ENCODE measurements at regions not wholly inside any gene's neighbourhood (a gene's known extent, or its start where the extent isn't known, plus 50 kb on each side); places are given as distances from the start of the nearest gene placed in this dataset.

GRCh38 chr17:5708344-5708743 lies 124.0 kb upstream of the NLRP1 start:
- TF ChIP-seq POLR2A (IDR thresholded peaks at IDR 0.05): no peak
- TF ChIP-seq, protein P1, sequence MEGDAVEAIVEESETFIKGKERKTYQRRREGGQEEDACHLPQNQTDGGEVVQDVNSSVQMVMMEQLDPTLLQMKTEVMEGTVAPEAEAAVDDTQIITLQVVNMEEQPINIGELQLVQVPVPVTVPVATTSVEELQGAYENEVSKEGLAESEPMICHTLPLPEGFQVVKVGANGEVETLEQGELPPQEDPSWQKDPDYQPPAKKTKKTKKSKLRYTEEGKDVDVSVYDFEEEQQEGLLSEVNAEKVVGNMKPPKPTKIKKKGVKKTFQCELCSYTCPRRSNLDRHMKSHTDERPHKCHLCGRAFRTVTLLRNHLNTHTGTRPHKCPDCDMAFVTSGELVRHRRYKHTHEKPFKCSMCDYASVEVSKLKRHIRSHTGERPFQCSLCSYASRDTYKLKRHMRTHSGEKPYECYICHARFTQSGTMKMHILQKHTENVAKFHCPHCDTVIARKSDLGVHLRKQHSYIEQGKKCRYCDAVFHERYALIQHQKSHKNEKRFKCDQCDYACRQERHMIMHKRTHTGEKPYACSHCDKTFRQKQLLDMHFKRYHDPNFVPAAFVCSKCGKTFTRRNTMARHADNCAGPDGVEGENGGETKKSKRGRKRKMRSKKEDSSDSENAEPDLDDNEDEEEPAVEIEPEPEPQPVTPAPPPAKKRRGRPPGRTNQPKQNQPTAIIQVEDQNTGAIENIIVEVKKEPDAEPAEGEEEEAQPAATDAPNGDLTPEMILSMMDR (IDR thresholded peaks at IDR 0.05): no peak
- intact Hi-C loops (cut with DNase I; ENCODE audit: low total_unique reads): loop anchor here (10.0 kb wide), 1 partner anchor 124 kb away; the partner anchor contains the start of gene NLRP1
- H3K4me3 ChIP-seq (ENCODE audit: low read depth, poor library complexity, severe bottlenecking): no peak overlapping the region
- no peak for DNase-seq (ENCODE audit: low spot score in 2 of 2)

DNA sequence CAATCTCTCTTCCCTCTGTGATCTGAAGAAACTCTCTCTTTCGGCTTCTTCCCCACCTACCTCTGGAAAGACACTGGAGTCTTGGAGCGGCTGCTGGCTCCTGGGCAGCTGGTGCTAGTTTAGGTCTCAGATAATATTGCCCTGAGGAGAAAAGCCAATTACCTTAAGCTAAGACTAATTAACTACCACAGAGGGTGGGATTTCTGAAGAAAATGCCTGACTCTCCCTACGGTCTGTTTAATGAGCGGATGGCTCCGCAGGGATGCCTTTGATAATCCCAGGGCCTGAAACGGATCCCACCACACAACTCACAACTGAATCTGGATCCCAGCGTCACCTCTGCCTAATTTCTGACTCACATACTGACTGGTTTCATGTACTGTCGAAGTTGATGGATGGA lies 127.0 kb upstream of the NLRP1 start:
- no peak overlapping the region for H3K4me3 ChIP-seq (ENCODE audit: low read depth, poor library complexity, severe bottlenecking)
- peak in 1 of 2 donors; percentile 37 for DNase-seq (ENCODE audit: low spot score in 2 of 2)
- TF ChIP-seq POLR2A (IDR thresholded peaks at IDR 0.05): no peak
- TF ChIP-seq, protein P1 (IDR thresholded peaks at IDR 0.05): no peak
- intact Hi-C loops (cut with DNase I; ENCODE audit: low total_unique reads): no loop called here
- 38 to 46% methylated on average over 8 of the region's 8 CpGs for WGBS, 2 donors

GRCh38 chr17:5714993-5715392 lies 130.7 kb upstream of the NLRP1 start:
- no peak overlapping the region for H3K4me3 ChIP-seq (ENCODE audit: low read depth, poor library complexity, severe bottlenecking)
- 91 to 93% methylated on average over 8 to 9 of the region's 9 CpGs for WGBS, 2 donors
- peak in 1 of 2 donors; percentile 75 for DNase-seq (ENCODE audit: low spot score in 2 of 2)
- intact Hi-C loops (cut with DNase I; ENCODE audit: low total_unique reads): no loop called here
- TF ChIP-seq POLR2A (IDR thresholded peaks at IDR 0.05): no peak
- TF ChIP-seq, protein P1 (IDR thresholded peaks at IDR 0.05): no peak

DNA sequence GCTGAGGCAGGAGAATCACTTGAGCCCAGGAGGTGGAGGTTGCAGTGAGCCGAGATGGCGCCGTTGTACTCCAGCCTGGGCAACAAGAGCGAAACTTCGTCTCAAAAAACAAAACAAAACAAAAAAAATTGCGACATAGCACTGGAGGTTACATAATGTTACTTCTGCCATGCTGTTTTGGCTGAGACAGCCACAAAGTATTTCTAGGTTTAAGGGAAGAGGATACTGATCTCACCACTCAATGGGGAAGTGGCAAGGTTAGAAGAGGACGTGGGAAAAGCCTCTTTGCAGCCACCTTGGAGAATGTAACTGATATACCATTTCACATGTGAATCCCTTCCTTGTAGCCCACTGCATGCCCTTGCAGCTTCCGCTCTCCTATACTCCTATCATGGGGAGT lies 131.2 kb upstream of the NLRP1 start:
- WGBS, 2 donors: 74 to 75% methylated on average over 8 of the region's 8 CpGs
- DNase-seq (ENCODE audit: low spot score in 2 of 2): peak; percentile 17 to 50
- H3K4me3 ChIP-seq (ENCODE audit: low read depth, poor library complexity, severe bottlenecking): no peak overlapping the region
- TF ChIP-seq POLR2A (IDR thresholded peaks at IDR 0.05): no peak
- TF ChIP-seq, protein P1 (IDR thresholded peaks at IDR 0.05): no peak
- intact Hi-C loops (cut with DNase I; ENCODE audit: low total_unique reads): no loop called here

DNA sequence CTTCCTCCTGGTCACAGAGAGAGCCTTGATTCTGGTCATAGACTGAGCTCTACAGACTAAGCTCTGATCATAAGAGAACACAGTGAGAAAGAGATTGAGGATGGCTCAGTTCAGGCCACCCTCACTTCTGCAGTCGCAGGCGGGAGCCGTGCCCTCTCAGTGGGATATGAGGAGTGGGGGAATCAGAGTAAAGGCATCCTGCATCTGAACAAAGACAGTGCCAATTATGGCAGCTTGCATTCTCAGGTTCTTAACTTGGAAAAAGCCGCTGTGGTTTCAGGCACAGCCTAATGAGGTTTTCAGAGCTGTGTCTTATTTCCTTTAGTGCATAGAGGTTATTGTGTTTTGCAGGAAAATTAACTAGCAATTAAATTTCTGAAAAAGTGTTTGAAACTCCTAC lies 134.4 kb upstream of the NLRP1 start:
- DNase-seq (ENCODE audit: low spot score in 2 of 2): no peak
- TF ChIP-seq POLR2A (IDR thresholded peaks at IDR 0.05): no peak
- TF ChIP-seq, protein P1 (IDR thresholded peaks at IDR 0.05): no peak
- H3K4me3 ChIP-seq (ENCODE audit: low read depth, poor library complexity, severe bottlenecking): no peak overlapping the region
- WGBS, 2 donors: 60 to 78% methylated on average over 4 of the region's 4 CpGs
- intact Hi-C loops (cut with DNase I; ENCODE audit: low total_unique reads): no loop called here

DNA sequence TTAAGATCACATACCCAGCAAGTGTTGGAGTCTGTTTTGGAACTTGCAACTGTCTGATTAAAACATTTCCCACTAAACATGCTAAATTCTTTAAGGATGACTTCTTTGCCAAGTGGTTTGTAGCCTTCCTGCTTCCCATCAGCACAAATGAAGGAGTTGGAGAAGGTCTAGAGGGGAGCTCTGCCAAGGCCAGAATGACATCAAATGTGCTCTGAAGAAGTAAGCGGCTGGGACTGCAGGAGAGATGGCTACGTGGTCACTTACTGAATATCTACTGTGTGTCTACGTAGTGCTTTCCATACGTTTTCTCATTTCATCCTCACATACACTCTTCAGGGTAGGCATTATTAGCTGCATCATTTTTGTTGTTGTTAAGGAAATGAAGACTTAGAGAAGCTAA lies 135.7 kb upstream of the NLRP1 start:
- H3K4me3 ChIP-seq (ENCODE audit: low read depth, poor library complexity, severe bottlenecking): no peak overlapping the region
- WGBS, 2 donors: 86 to 90% methylated on average over 4 of the region's 4 CpGs

More for the DNA sequence above, 135.7 kb upstream of the NLRP1 start:
- no peak for DNase-seq (ENCODE audit: low spot score in 2 of 2)
- intact Hi-C loops (cut with DNase I; ENCODE audit: low total_unique reads): no loop called here
- no peak for TF ChIP-seq POLR2A (IDR thresholded peaks at IDR 0.05)
- TF ChIP-seq, protein P1 (IDR thresholded peaks at IDR 0.05): no peak
